ENCODE measurements at regions not wholly inside any gene's neighbourhood (a gene's known extent, or its start where the extent isn't known, plus 50 kb on each side); places are given as distances from the start of the nearest gene placed in this dataset.

GRCh38 chr13:22549126-22549525 is 631.7 kb upstream of the SGCG start (continued):
- TF ChIP-seq E2F1 (CRISPR knock-in tag; IDR thresholded peaks at IDR 0.05) (no peak), SAP30 (IDR thresholded peaks at IDR 0.05; ENCODE audit: borderline replicate concordance, insufficient read depth, low read depth, low read length, poor library complexity, severe bottlenecking) (no peak), ZKSCAN1 (IDR thresholded peaks at IDR 0.05; ENCODE audit: low read depth, low read length) (no peak), ZC3H11A (IDR thresholded peaks at IDR 0.05; ENCODE audit: low read depth, low read length) (no peak), MAZ (CRISPR knock-in tag; conservative IDR thresholded peaks at IDR 0.05 in 1 of 2, IDR thresholded peaks at IDR 0.05 in 1 of 2) (no peak)
- TF ChIP-seq, protein P1, sequence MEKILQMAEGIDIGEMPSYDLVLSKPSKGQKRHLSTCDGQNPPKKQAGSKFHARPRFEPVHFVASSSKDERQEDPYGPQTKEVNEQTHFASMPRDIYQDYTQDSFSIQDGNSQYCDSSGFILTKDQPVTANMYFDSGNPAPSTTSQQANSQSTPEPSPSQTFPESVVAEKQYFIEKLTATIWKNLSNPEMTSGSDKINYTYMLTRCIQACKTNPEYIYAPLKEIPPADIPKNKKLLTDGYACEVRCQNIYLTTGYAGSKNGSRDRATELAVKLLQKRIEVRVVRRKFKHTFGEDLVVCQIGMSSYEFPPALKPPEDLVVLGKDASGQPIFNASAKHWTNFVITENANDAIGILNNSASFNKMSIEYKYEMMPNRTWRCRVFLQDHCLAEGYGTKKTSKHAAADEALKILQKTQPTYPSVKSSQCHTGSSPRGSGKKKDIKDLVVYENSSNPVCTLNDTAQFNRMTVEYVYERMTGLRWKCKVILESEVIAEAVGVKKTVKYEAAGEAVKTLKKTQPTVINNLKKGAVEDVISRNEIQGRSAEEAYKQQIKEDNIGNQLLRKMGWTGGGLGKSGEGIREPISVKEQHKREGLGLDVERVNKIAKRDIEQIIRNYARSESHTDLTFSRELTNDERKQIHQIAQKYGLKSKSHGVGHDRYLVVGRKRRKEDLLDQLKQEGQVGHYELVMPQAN (IDR thresholded peaks at IDR 0.05; ENCODE audit: borderline replicate concordance), result no peak

- in situ Hi-C loops (cut with MboI), result no loop called here
- Histone ChIP-seq H3K79me2 (ENCODE audit: control insufficient read depth, insufficient read depth, low read length) (no peaks in the 10 kb centered on the region), H3K4me2 (ENCODE audit: insufficient read depth, low read length) (no peak overlapping the region), H3K4me1 (replicated peaks in 1 of 2; ENCODE audit: control insufficient read depth in 2 of 2, insufficient read depth in 2 of 2, low read length in 2 of 2) (no peaks in the 10 kb centered on the region), H3K27ac (ENCODE audit: extremely low read depth, low read depth, low read length) (no peak overlapping the region), H3K9ac (ENCODE audit: insufficient read depth in 1 of 2, low read depth in 2 of 2, low read length in 2 of 2) (no peak overlapping the region), H2AFZ (ENCODE audit: low read depth, low read length) (no peak overlapping the region), H3K9me1 (ENCODE audit: control insufficient read depth, insufficient read depth, low read length) (no peaks in the 10 kb centered on the region), H3K9me3 (replicated peaks; ENCODE audit: control insufficient read depth, insufficient read depth, low read depth, low read length) (no peaks in the 10 kb centered on the region), H3K27me3 (ENCODE audit: control insufficient read depth in 2 of 2, insufficient read depth in 2 of 2, low read length in 2 of 2) (no peaks in the 10 kb centered on the region), H3K4me3 (no peak overlapping the region), H3K36me3 (ENCODE audit: control insufficient read depth, insufficient read depth, low read length) (no peaks in the 10 kb centered on the region), H4K20me1 (replicated peaks; ENCODE audit: control insufficient read depth, insufficient read depth, low read length) (no peaks in the 10 kb centered on the region)
- intact Hi-C loops (cut with micrococcal nuclease), result no loop called here
- no TSS peak for BruUV-seq (replicated peaks)
- ATAC-seq, result no peak
- POLR2A ChIA-PET, result no interaction called here
- FAIRE-seq, result no peak
- DNase-seq (ENCODE audit: extremely low read depth in 1 of 4, low spot score in 3 of 4), result no peak
- CTCF ChIA-PET (ENCODE audit: low intra/inter-chr PET ratio), result no interaction called here
- TF ChIP-seq CREB3 (tag; conservative IDR thresholded peaks at IDR 0.05; ENCODE audit: low read depth) (no peak), POLR2H (tag; IDR thresholded peaks at IDR 0.05; ENCODE audit: low read depth) (no peak), IFI16 (CRISPR knock-in tag; IDR thresholded peaks at IDR 0.05) (no peak), SP2 (IDR thresholded peaks at IDR 0.05; ENCODE audit: extremely low read depth, low read depth, low read length, poor library complexity, severe bottlenecking) (no peak), ZFP30 (CRISPR knock-in tag; IDR thresholded peaks at IDR 0.05; ENCODE audit: borderline replicate concordance) (no peak), GABPB1 (CRISPR knock-in tag; IDR thresholded peaks at IDR 0.05) (no peak), RFX1 (IDR thresholded peaks at IDR 0.05) (no peak), HMG20A (CRISPR knock-in tag; conservative IDR thresholded peaks at IDR 0.05) (no peak)
These were observed 619.2 kb upstream of the SGCG start for GRCh38 chr13:22561581-22561980.
